ENCODE measurements at regions not wholly inside any gene's neighbourhood (a gene's known extent, or its start where the extent isn't known, plus 50 kb on each side); places are given as distances from the start of the nearest gene placed in this dataset.

- H3K27ac ChIP-seq (ENCODE audit: low read length): no peak overlapping the region
- no peaks in the 10 kb centered on the region for H3K27me3 ChIP-seq (ENCODE audit: control insufficient read depth, insufficient read depth, low read length)
- H3K4me3 Mint-ChIP-seq: no peak overlapping the region
- no peaks in the 10 kb centered on the region for H3K27me3 Mint-ChIP-seq (ENCODE audit: low read depth in 2 of 2)
- H3K9me3 ChIP-seq (ENCODE audit: control insufficient read depth, insufficient read depth, low read length): peaks cover 2% of the 10 kb centered on the region
- peaks cover 7% of the 10 kb centered on the region for H3K36me3 Mint-ChIP-seq
- H3K9me3 Mint-ChIP-seq: peaks cover 13 to 14% of the 10 kb centered on the region in 2 donors
- no peaks in the 10 kb centered on the region for H3K4me1 Mint-ChIP-seq
- no peaks in the 10 kb centered on the region for H3K36me3 ChIP-seq (ENCODE audit: control insufficient read depth, insufficient read depth, low read length)
- no peak overlapping the region for H3K27ac Mint-ChIP-seq
- no peak for DNase-seq
- ATAC-seq: no peak
- TF ChIP-seq CTCF (IDR thresholded peaks at IDR 0.05): no peak
- no peak overlapping the region for H3K4me3 ChIP-seq (ENCODE audit: low read length)
- no peaks in the 10 kb centered on the region for H3K4me1 ChIP-seq (ENCODE audit: control insufficient read depth, insufficient read depth, low read length)
- intact Hi-C loops (cut with micrococcal nuclease): no loop called here
These were observed 980.6 kb downstream of the REEP3 start for GRCh38 chr10:64501807-64502206.

GRCh38 chr10:64502936-64503335 lies 981.7 kb downstream of the REEP3 start:
- WGBS (ENCODE audit: insufficient coverage): no CpG with 5 or more reads among the region's 2 CpGs

GRCh38 chr10:64503429-64503828 lies 982.2 kb downstream of the REEP3 start:
- peaks cover 6 to 13% of the 10 kb centered on the region in 2 donors for H3K9me3 Mint-ChIP-seq
- Histone ChIP-seq H3K9me3 (ENCODE audit: control insufficient read depth, insufficient read depth, low read length) (peaks cover 2% of the 10 kb centered on the region), H3K36me3 (ENCODE audit: control insufficient read depth, insufficient read depth, low read length) (no peaks in the 10 kb centered on the region), H3K27ac (ENCODE audit: low read length) (no peak overlapping the region), H3K4me3 (ENCODE audit: low read length) (no peak overlapping the region), H3K4me1 (ENCODE audit: control insufficient read depth, insufficient read depth, low read length) (no peaks in the 10 kb centered on the region), H3K27me3 (ENCODE audit: control insufficient read depth, insufficient read depth, low read length) (no peaks in the 10 kb centered on the region)
- intact Hi-C loops (cut with micrococcal nuclease): no loop called here
- ATAC-seq: no peak
- no peaks in the 10 kb centered on the region for H3K4me1 Mint-ChIP-seq
- no peak for DNase-seq
- TF ChIP-seq CTCF (IDR thresholded peaks at IDR 0.05): no peak
- H3K4me3 Mint-ChIP-seq: no peak overlapping the region
- no peaks in the 10 kb centered on the region for H3K27me3 Mint-ChIP-seq (ENCODE audit: low read depth in 2 of 2)
- H3K36me3 Mint-ChIP-seq: no peaks in the 10 kb centered on the region
- 84% methylated on average over 3 of the region's 3 CpGs for WGBS (ENCODE audit: insufficient coverage)
- no peak overlapping the region for H3K27ac Mint-ChIP-seq

More at GRCh38 chr10:64502936-64503335, 981.7 kb downstream of the REEP3 start:
- peaks cover 9 to 14% of the 10 kb centered on the region in 2 donors for H3K9me3 Mint-ChIP-seq
- Histone ChIP-seq H3K9me3 (ENCODE audit: control insufficient read depth, insufficient read depth, low read length) (peaks cover 2% of the 10 kb centered on the region), H3K4me3 (ENCODE audit: low read length) (no peak overlapping the region), H3K4me1 (ENCODE audit: control insufficient read depth, insufficient read depth, low read length) (no peaks in the 10 kb centered on the region), H3K27ac (ENCODE audit: low read length) (no peak overlapping the region), H3K36me3 (ENCODE audit: control insufficient read depth, insufficient read depth, low read length) (no peaks in the 10 kb centered on the region), H3K27me3 (ENCODE audit: control insufficient read depth, insufficient read depth, low read length) (no peaks in the 10 kb centered on the region)
- no peaks in the 10 kb centered on the region for H3K4me1 Mint-ChIP-seq
- DNase-seq (no peak), ATAC-seq (no peak)
- peaks cover 3% of the 10 kb centered on the region for H3K36me3 Mint-ChIP-seq
- H3K27ac Mint-ChIP-seq: no peak overlapping the region
- H3K27me3 Mint-ChIP-seq (ENCODE audit: low read depth in 2 of 2): no peaks in the 10 kb centered on the region
- no peak overlapping the region for H3K4me3 Mint-ChIP-seq
- no peak for TF ChIP-seq CTCF (IDR thresholded peaks at IDR 0.05)
- intact Hi-C loops (cut with micrococcal nuclease): no loop called here

GRCh38 chr10:64505501-64505900 lies 984.3 kb downstream of the REEP3 start:
- Mint-ChIP-seq H3K36me3 (no peaks in the 10 kb centered on the region), H3K9me3 (peaks cover 6 to 10% of the 10 kb centered on the region in 2 donors), H3K27ac (no peak overlapping the region), H3K4me1 (no peaks in the 10 kb centered on the region), H3K4me3 (no peak overlapping the region), H3K27me3 (ENCODE audit: low read depth in 2 of 2) (no peaks in the 10 kb centered on the region)
- Histone ChIP-seq H3K36me3 (ENCODE audit: control insufficient read depth, insufficient read depth, low read length) (no peaks in the 10 kb centered on the region), H3K4me1 (ENCODE audit: control insufficient read depth, insufficient read depth, low read length) (no peaks in the 10 kb centered on the region), H3K27me3 (ENCODE audit: control insufficient read depth, insufficient read depth, low read length) (no peaks in the 10 kb centered on the region), H3K9me3 (ENCODE audit: control insufficient read depth, insufficient read depth, low read length) (no peaks in the 10 kb centered on the region), H3K27ac (ENCODE audit: low read length) (no peak overlapping the region), H3K4me3 (ENCODE audit: low read length) (no peak overlapping the region)
- TF ChIP-seq CTCF (IDR thresholded peaks at IDR 0.05): no peak
- WGBS (ENCODE audit: insufficient coverage): 29% methylated on average over 1 of the region's 1 CpG
- intact Hi-C loops (cut with micrococcal nuclease): no loop called here
- DNase-seq (no peak), ATAC-seq (no peak)

All from natural killer cell (primary cell).